ENCODE measurements at regions not wholly inside any gene's neighbourhood (a gene's known extent, or its start where the extent isn't known, plus 50 kb on each side); places are given as distances from the start of the nearest gene placed in this dataset.

DNA sequence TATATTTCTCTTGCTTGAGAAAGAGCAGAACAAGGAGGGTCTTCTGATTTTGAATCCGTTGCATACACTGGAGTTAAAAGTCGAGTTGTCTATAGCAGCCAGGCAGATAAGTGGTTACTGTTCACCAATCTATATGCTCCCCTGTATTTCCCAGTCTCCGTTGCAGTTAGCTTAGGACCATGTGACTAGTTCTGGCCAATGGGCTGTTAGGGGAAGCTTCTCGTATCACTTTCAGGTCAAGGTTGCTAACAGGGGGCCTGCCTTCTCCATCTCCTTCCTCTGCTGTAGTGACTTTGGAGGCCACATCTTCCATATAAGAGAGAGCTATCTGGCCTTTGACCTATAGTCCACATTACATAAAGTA, 188.5 kb upstream of the KBTBD8 start:
- Histone ChIP-seq H3K9me3 (replicated peaks; ENCODE audit: control insufficient read depth, insufficient read depth, low read depth, low read length) (no peaks in the 10 kb centered on the region), H3K9ac (ENCODE audit: insufficient read depth in 1 of 2, low read depth in 2 of 2, low read length in 2 of 2) (no peak overlapping the region), H3K79me2 (ENCODE audit: control insufficient read depth, insufficient read depth, low read length) (no peaks in the 10 kb centered on the region), H3K4me2 (ENCODE audit: insufficient read depth, low read length) (no peak overlapping the region), H3K4me3 (no peak overlapping the region), H2AFZ (ENCODE audit: low read depth, low read length) (no peak overlapping the region), H3K4me1 (replicated peaks in 1 of 2; ENCODE audit: control insufficient read depth in 2 of 2, insufficient read depth in 2 of 2, low read length in 2 of 2) (no peaks in the 10 kb centered on the region), H3K9me1 (ENCODE audit: control insufficient read depth, insufficient read depth, low read length) (no peaks in the 10 kb centered on the region), H3K27me3 (ENCODE audit: control insufficient read depth in 2 of 2, insufficient read depth in 2 of 2, low read length in 2 of 2) (no peaks in the 10 kb centered on the region), H4K20me1 (replicated peaks; ENCODE audit: control insufficient read depth, insufficient read depth, low read length) (no peaks in the 10 kb centered on the region), H3K36me3 (ENCODE audit: control insufficient read depth, insufficient read depth, low read length) (no peaks in the 10 kb centered on the region), H3K27ac (ENCODE audit: extremely low read depth, low read depth, low read length) (no peak overlapping the region)
- BruUV-seq (replicated peaks): no TSS peak
- ChIA-PET CTCF (ENCODE audit: low intra/inter-chr PET ratio) (no interaction called here), POLR2A (interaction anchor here (0.7 kb wide), 1 partner anchor 464 kb away, joined by 3 read pairs; no protein-coding TSS in a partner anchor)
- FAIRE-seq: no peak
- no peak for ATAC-seq
- WGBS (ENCODE audit: insufficient coverage, low coverage, missing lambda C conversion rate): 2% methylated on average over 4 of the region's 4 CpGs
- in situ Hi-C loops (cut with MboI) (no loop called here), intact Hi-C loops (cut with micrococcal nuclease) (no loop called here)
- TF ChIP-seq, protein P1, sequence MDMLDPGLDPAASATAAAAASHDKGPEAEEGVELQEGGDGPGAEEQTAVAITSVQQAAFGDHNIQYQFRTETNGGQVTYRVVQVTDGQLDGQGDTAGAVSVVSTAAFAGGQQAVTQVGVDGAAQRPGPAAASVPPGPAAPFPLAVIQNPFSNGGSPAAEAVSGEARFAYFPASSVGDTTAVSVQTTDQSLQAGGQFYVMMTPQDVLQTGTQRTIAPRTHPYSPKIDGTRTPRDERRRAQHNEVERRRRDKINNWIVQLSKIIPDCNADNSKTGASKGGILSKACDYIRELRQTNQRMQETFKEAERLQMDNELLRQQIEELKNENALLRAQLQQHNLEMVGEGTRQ (CRISPR knock-in tag; IDR thresholded peaks at IDR 0.05): peak; percentile 67
- peak; percentile 93 for TF ChIP-seq NFYB (IDR thresholded peaks at IDR 0.05; ENCODE audit: extremely low read depth, insufficient read length)
- no peak for TF ChIP-seq ZNF347 (CRISPR knock-in tag; IDR thresholded peaks at IDR 0.05; ENCODE audit: low read depth)
- DNase-seq (ENCODE audit: extremely low read depth in 1 of 4, low spot score in 3 of 4): peak; percentile 2 to 22 (median 11)

DNA sequence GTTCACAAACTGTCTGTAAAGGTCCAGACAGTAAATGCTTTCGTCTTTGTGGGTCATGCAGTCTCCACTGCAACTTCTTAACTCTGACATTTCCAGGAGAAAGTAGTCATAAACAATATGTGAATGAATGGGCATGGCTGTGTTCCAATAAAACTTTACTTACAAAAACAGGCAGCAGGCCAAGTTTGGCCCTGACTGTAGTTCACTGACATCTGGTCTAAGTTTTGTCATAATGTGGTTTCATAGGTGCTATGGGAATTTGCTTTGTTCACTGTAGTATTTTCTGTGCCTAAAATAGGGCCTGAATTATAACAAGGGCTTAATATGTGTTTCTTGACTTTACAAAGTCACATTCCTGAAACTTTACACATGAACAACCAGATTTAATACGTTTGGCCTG, 186.0 kb upstream of the KBTBD8 start:
- in situ Hi-C loops (cut with MboI) (no loop called here), intact Hi-C loops (cut with micrococcal nuclease) (no loop called here)
- Histone ChIP-seq H3K4me2 (ENCODE audit: insufficient read depth, low read length) (no peak overlapping the region), H3K27me3 (ENCODE audit: control insufficient read depth in 2 of 2, insufficient read depth in 2 of 2, low read length in 2 of 2) (no peaks in the 10 kb centered on the region), H4K20me1 (replicated peaks; ENCODE audit: control insufficient read depth, insufficient read depth, low read length) (no peaks in the 10 kb centered on the region), H3K9ac (ENCODE audit: insufficient read depth in 1 of 2, low read depth in 2 of 2, low read length in 2 of 2) (no peak overlapping the region), H3K4me3 (no peak overlapping the region), H3K27ac (ENCODE audit: extremely low read depth, low read depth, low read length) (no peak overlapping the region), H2AFZ (ENCODE audit: low read depth, low read length) (no peak overlapping the region), H3K4me1 (replicated peaks in 1 of 2; ENCODE audit: control insufficient read depth in 2 of 2, insufficient read depth in 2 of 2, low read length in 2 of 2) (no peaks in the 10 kb centered on the region), H3K9me1 (ENCODE audit: control insufficient read depth, insufficient read depth, low read length) (no peaks in the 10 kb centered on the region), H3K79me2 (ENCODE audit: control insufficient read depth, insufficient read depth, low read length) (no peaks in the 10 kb centered on the region), H3K36me3 (ENCODE audit: control insufficient read depth, insufficient read depth, low read length) (no peaks in the 10 kb centered on the region), H3K9me3 (replicated peaks; ENCODE audit: control insufficient read depth, insufficient read depth, low read depth, low read length) (no peaks in the 10 kb centered on the region)
- ATAC-seq: no peak
- CTCF ChIA-PET (ENCODE audit: low intra/inter-chr PET ratio): no interaction called here
- DNase-seq (ENCODE audit: extremely low read depth in 1 of 4, low spot score in 3 of 4): no peak
- no TSS peak for BruUV-seq (replicated peaks)
- 0% methylated on average over 2 of the region's 2 CpGs for WGBS (ENCODE audit: insufficient coverage, low coverage, missing lambda C conversion rate)
- FAIRE-seq: no peak
- POLR2A ChIA-PET: no interaction called here
- TF ChIP-seq, protein P2, sequence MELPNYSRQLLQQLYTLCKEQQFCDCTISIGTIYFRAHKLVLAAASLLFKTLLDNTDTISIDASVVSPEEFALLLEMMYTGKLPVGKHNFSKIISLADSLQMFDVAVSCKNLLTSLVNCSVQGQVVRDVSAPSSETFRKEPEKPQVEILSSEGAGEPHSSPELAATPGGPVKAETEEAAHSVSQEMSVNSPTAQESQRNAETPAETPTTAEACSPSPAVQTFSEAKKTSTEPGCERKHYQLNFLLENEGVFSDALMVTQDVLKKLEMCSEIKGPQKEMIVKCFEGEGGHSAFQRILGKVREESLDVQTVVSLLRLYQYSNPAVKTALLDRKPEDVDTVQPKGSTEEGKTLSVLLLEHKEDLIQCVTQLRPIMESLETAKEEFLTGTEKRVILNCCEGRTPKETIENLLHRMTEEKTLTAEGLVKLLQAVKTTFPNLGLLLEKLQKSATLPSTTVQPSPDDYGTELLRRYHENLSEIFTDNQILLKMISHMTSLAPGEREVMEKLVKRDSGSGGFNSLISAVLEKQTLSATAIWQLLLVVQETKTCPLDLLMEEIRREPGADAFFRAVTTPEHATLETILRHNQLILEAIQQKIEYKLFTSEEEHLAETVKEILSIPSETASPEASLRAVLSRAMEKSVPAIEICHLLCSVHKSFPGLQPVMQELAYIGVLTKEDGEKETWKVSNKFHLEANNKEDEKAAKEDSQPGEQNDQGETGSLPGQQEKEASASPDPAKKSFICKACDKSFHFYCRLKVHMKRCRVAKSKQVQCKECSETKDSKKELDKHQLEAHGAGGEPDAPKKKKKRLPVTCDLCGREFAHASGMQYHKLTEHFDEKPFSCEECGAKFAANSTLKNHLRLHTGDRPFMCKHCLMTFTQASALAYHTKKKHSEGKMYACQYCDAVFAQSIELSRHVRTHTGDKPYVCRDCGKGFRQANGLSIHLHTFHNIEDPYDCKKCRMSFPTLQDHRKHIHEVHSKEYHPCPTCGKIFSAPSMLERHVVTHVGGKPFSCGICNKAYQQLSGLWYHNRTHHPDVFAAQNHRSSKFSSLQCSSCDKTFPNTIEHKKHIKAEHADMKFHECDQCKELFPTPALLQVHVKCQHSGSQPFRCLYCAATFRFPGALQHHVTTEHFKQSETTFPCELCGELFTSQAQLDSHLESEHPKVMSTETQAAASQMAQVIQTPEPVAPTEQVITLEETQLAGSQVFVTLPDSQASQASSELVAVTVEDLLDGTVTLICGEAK (IDR thresholded peaks at IDR 0.05): peak; percentile 78
- TF ChIP-seq, protein P2 (CRISPR knock-in tag; IDR thresholded peaks at IDR 0.05): 0 out of 2 replicates have a peak, but pooled peaks have one; percentile 19
